ENCODE measurements at regions not wholly inside any gene's neighbourhood (a gene's known extent, or its start where the extent isn't known, plus 50 kb on each side); places are given as distances from the start of the nearest gene placed in this dataset.
"Not testable (repeated sequence)": the region's sequence is repeated elsewhere in the genome, so short reads cannot be mapped to it uniquely, and the experiment has no call there.

DNA sequence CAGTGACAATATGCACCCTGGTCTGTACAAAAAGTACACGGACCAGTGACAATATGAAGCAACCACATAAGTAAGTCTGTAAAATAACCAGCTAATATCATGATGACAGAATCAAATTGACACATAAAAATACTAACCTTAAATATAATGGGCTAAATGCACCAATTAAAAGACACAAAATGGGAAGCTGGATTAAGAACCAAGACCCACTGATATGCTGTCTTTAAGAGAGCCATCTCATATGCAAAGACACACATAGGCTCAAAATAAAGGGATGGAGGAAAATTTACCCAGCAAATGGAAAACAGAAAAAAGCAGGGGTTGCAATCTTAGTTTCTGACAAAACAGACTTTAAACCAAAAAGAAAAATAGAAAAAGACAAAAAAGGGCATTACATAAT, 70.4 kb upstream of the VCAM1 start:
- no peaks in the 10 kb centered on the region for H3K27me3 ChIP-seq (replicated peaks)
- H3K4me1 ChIP-seq (replicated peaks) = peaks cover 8% of the 10 kb centered on the region
- H3K4me3 ChIP-seq = no peak overlapping the region
- no peak for DNase-seq (ENCODE audit: low read depth in 1 of 2, low spot score in 2 of 2)
- no peak overlapping the region for H3K27ac ChIP-seq
- no peaks in the 10 kb centered on the region; the same call in 1 of the 2 replicates for H3K9me3 ChIP-seq (replicated peaks)
- H3K36me3 ChIP-seq = no peaks in the 10 kb centered on the region

DNA sequence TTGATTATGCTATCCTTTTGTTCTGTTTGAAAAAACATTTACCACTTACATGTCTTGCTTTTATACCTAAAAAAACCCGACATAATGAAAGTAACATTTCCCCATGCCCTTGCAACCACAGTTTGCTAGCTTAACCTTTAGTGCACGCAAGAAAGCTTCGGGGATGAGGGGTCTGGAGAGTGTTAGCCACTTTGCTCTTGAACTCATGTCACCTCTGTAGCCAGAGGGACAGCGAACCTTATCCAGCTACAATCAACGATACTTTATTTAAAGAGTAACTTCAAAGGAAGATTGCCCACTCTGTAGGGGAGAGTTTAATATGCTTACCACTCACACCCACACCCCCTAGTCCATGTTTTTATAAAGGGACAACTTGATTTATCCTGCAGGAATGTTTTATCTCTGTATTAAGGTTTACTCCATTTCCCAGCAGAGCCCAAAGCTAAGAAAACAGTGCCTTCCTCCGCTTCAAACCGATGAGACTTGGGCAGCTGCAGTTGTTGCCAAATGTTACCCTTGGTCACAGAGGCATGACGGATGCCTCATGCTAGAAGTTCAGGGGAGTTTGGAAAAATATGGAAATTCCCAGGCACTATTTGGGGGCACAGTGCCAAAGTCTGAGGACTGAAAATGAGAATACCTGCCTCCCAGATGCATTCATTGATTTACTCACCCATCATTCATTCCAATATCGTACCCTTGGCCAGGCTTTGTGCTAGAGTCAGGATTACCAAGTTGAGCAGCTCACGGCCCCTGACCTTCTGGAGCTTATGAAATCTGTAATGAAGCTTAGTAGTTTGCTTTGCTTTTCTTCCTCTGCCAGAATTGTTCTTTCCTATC, 61.4 kb upstream of the VCAM1 start:
- no peak for DNase-seq (ENCODE audit: low read depth in 1 of 2, low spot score in 2 of 2)
- H3K36me3 ChIP-seq = no peaks in the 10 kb centered on the region
- no peak overlapping the region for H3K4me3 ChIP-seq
- H3K27ac ChIP-seq = no peak overlapping the region
- no peaks in the 10 kb centered on the region for H3K9me3 ChIP-seq (replicated peaks)
- no peaks in the 10 kb centered on the region for H3K4me1 ChIP-seq (replicated peaks)
- no peaks in the 10 kb centered on the region for H3K27me3 ChIP-seq (replicated peaks)

DNA sequence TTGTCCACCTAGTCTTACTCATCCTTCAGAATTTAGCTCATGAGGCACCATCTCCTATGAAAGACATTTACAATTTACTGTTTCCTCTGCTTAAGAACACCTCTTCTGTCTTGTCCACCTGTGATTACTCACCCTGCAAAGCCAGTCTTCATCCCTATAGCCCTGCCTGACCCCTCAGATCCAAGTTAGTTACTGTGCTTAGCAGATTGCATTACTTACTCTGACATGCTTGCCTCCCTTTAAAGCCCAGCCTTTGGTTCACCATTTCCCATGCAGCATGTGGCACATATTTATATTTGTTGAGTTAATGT, 60.9 kb upstream of the VCAM1 start:
- Histone ChIP-seq H3K4me1 (replicated peaks) (no peaks in the 10 kb centered on the region), H3K27me3 (replicated peaks) (no peaks in the 10 kb centered on the region), H3K27ac (no peak overlapping the region), H3K36me3 (no peaks in the 10 kb centered on the region), H3K4me3 (no peak overlapping the region), H3K9me3 (replicated peaks) (no peaks in the 10 kb centered on the region)
- no peak for DNase-seq (ENCODE audit: low read depth in 1 of 2, low spot score in 2 of 2)

DNA sequence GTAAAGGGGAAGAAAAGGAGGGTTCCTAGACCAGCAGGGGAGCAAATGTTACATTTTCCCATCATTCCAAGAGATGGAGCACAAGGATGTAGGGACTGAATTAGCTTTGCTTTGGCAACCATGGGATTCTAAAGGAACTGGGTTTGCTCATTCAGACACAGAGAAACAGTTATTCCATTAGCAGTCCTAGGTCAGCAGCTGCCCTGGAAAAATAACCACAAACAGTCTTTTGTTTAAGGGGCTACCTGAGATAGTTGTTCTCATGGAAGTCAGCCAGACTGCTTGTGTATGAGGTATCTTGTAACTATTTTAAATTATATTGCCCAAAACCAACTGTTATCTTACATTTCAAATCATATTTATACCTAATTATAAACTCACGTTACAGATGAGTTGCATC, 58.4 kb upstream of the VCAM1 start:
- no peak overlapping the region for H3K4me3 ChIP-seq
- no peaks in the 10 kb centered on the region for H3K36me3 ChIP-seq
- no peaks in the 10 kb centered on the region for H3K27me3 ChIP-seq (replicated peaks)
- no peaks in the 10 kb centered on the region for H3K9me3 ChIP-seq (replicated peaks)
- DNase-seq (ENCODE audit: low read depth in 1 of 2, low spot score in 2 of 2) = no peak
- H3K4me1 ChIP-seq (replicated peaks) = no peaks in the 10 kb centered on the region
- no peak overlapping the region for H3K27ac ChIP-seq

DNA sequence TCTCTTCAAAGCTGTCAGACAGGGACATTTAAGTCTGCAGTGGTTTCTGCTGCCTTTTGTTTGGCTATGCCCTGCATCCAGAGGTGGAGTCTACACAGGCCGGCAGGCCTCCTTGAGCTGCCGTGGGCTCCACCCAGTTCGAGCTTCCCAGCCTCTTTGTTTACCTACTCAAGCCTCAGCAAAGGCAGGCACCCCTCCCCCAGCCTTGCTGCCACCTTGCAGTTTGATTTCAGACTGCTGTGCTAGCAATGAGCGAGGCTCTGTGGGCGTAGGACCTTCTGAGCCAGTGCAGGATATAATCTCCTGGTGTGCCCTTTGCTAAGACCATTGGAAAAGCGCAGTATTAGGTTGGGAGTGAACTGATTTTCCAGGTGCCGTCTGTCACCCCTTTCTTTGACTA, 51.0 kb upstream of the VCAM1 start:
- not testable (repeated sequence) for H3K27me3 ChIP-seq (replicated peaks); H3K4me3 ChIP-seq; H3K36me3 ChIP-seq; H3K9me3 ChIP-seq (replicated peaks); DNase-seq (ENCODE audit: low read depth in 1 of 2, low spot score in 2 of 2); H3K27ac ChIP-seq; H3K4me1 ChIP-seq (replicated peaks)
